Nephron progenitor cell (in vitro differentiated cells): ENCODE measurements at regions not wholly inside any gene's neighbourhood (a gene's known extent, or its start where the extent isn't known, plus 50 kb on each side); places are given as distances from the start of the nearest gene placed in this dataset.

Source experiments
- DNase-seq: peaks from one replicate; pipeline ENCODE4 v3.0.0; 2021
- H3K27ac Mint-ChIP-seq: 2 replicates; pipeline ENCODE4 v1.8.0; 2021; ENCODE audit warnings: mild to moderate bottlenecking, moderate library complexity, mixed read lengths
- H3K27me3 Mint-ChIP-seq: 2 replicates; pipeline ENCODE4 v1.8.0; 2021; ENCODE audit warnings: mild to moderate bottlenecking, low read depth, mixed read lengths; ENCODE audit not compliant: poor library complexity
- H3K36me3 Mint-ChIP-seq: 2 replicates; pipeline ENCODE4 v1.8.0; 2021; ENCODE audit warnings: low read depth, mixed read lengths
- H3K4me1 Mint-ChIP-seq: 2 replicates; pipeline ENCODE4 v1.8.0; 2021; ENCODE audit warnings: mixed read lengths
- H3K4me3 Mint-ChIP-seq: 2 replicates; pipeline ENCODE4 v1.8.0; 2021; ENCODE audit warnings: mild to moderate bottlenecking, moderate library complexity, mixed read lengths
- H3K9me3 Mint-ChIP-seq: 2 replicates; pipeline ENCODE4 v1.8.0; 2021; ENCODE audit warnings: mild to moderate bottlenecking, moderate library complexity, mixed read lengths
- TF ChIP-seq, protein P1 (sequence below): fragments of 200-600 bp; sonication (generic); IDR thresholded peaks from 2 replicates; pipeline ENCODE4 v1.5.0; 2021; ENCODE audit warnings: antibody characterized with exemption

DNA sequence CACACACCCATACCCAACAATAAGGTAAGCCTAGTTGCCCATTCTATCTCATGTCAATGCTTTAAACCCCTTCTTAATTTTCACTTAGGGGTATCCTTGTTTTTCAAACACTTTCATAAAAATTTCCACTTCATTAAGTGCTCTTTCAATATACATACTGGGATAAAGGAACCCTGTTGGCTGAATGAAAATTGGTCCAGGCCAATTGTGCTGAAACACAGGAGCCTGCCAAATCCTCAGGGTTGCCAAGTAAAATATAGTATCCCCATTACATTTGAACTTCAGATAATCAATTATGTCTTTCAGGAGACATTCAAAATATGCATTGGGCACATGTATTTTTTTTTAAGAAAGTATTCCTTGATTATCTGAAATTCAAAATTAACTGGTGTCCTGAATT, 1131.1 kb downstream of the SLITRK1 start:
- H3K9me3 Mint-ChIP-seq, result no peaks in the 10 kb centered on the region
- H3K36me3 Mint-ChIP-seq, result no peaks in the 10 kb centered on the region
- no peak for DNase-seq
- H3K4me1 Mint-ChIP-seq, result no peaks in the 10 kb centered on the region
- no peaks in the 10 kb centered on the region for H3K27me3 Mint-ChIP-seq
- H3K27ac Mint-ChIP-seq, result no peak overlapping the region
- TF ChIP-seq, protein P1, sequence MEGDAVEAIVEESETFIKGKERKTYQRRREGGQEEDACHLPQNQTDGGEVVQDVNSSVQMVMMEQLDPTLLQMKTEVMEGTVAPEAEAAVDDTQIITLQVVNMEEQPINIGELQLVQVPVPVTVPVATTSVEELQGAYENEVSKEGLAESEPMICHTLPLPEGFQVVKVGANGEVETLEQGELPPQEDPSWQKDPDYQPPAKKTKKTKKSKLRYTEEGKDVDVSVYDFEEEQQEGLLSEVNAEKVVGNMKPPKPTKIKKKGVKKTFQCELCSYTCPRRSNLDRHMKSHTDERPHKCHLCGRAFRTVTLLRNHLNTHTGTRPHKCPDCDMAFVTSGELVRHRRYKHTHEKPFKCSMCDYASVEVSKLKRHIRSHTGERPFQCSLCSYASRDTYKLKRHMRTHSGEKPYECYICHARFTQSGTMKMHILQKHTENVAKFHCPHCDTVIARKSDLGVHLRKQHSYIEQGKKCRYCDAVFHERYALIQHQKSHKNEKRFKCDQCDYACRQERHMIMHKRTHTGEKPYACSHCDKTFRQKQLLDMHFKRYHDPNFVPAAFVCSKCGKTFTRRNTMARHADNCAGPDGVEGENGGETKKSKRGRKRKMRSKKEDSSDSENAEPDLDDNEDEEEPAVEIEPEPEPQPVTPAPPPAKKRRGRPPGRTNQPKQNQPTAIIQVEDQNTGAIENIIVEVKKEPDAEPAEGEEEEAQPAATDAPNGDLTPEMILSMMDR, result no peak
- H3K4me3 Mint-ChIP-seq, result no peak overlapping the region

GRCh38 chr13:82749551-82749950, 1132.7 kb downstream of the SLITRK1 start:
- H3K4me3 Mint-ChIP-seq, result no peak overlapping the region
- H3K36me3 Mint-ChIP-seq, result no peaks in the 10 kb centered on the region
- DNase-seq, result no peak
- H3K27ac Mint-ChIP-seq, result no peak overlapping the region
- H3K9me3 Mint-ChIP-seq, result no peaks in the 10 kb centered on the region
- no peaks in the 10 kb centered on the region for H3K4me1 Mint-ChIP-seq
- H3K27me3 Mint-ChIP-seq, result no peaks in the 10 kb centered on the region
- TF ChIP-seq, protein P1, result no peak

DNA sequence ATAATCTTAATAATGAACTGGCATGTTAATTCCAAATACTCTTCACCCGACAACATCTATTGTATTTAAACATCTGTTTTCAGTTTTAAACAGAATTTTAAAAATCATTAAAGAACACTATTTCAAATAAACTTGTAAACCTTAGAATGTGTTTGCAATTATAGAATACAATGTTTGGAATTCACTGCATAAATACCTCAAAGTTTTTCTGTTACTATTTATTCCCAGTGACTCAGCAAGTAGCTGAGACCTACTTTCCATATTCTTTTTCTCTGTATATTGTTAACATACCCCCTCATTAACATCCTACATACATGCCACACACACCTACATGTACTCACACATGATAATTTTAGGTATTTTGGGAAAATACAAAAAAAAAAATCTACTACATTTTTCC, 1134.3 kb downstream of the SLITRK1 start:
- H3K27ac Mint-ChIP-seq, result no peak overlapping the region
- H3K4me1 Mint-ChIP-seq, result no peaks in the 10 kb centered on the region
- H3K4me3 Mint-ChIP-seq, result no peak overlapping the region
- TF ChIP-seq, protein P1, result no peak
- H3K9me3 Mint-ChIP-seq, result no peaks in the 10 kb centered on the region
- no peaks in the 10 kb centered on the region for H3K27me3 Mint-ChIP-seq
- H3K36me3 Mint-ChIP-seq, result no peaks in the 10 kb centered on the region
- no peak for DNase-seq

DNA sequence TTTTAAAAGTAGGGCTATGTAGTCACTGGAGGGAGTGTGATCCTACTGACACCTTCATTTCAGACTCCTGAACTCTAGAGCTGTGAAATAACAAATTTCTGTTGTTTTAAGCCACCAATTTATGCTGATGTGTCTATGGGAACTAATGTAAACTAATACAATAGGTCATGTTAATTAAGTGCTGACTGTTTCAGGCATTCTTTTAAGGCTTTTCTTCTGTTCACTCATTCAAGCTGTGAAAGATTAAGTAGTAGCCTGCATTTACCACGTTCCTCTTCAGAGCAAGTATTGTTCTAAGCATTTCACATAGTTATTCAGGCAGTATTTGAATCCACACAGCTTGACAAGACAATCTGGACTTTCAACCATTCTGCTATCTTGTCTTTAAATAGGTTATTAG, 1135.0 kb downstream of the SLITRK1 start:
- Mint-ChIP-seq H3K4me1 (no peaks in the 10 kb centered on the region), H3K9me3 (no peaks in the 10 kb centered on the region), H3K36me3 (no peaks in the 10 kb centered on the region), H3K4me3 (no peak overlapping the region), H3K27ac (no peak overlapping the region), H3K27me3 (no peaks in the 10 kb centered on the region)
- TF ChIP-seq, protein P1, result no peak
- no peak for DNase-seq

GRCh38 chr13:82740442-82740841, 1141.8 kb downstream of the SLITRK1 start:
- Mint-ChIP-seq H3K27ac (no peak overlapping the region), H3K9me3 (peaks cover 17% of the 10 kb centered on the region), H3K4me1 (no peaks in the 10 kb centered on the region), H3K36me3 (no peaks in the 10 kb centered on the region), H3K4me3 (no peak overlapping the region), H3K27me3 (no peaks in the 10 kb centered on the region)
- TF ChIP-seq, protein P1, result no peak
- DNase-seq, result no peak

- H3K4me3 Mint-ChIP-seq, result no peak overlapping the region
- no peak overlapping the region for H3K27ac Mint-ChIP-seq
- H3K9me3 Mint-ChIP-seq, result peaks cover 22% of the 10 kb centered on the region
Observed at GRCh38 chr13:82739881-82740280, 1142.4 kb downstream of the SLITRK1 start.

More at GRCh38 chr13:82739881-82740280, 1142.4 kb downstream of the SLITRK1 start:
- Mint-ChIP-seq H3K4me1 (no peaks in the 10 kb centered on the region), H3K27me3 (no peaks in the 10 kb centered on the region), H3K36me3 (no peaks in the 10 kb centered on the region)
- no peak for DNase-seq
- TF ChIP-seq, protein P1, result no peak
